PC-3 (cell line): ENCODE measurements at regions not wholly inside any gene's neighbourhood (a gene's known extent, or its start where the extent isn't known, plus 50 kb on each side); places are given as distances from the start of the nearest gene placed in this dataset.

ENCODE experiments used
- ATAC-seq: fragments of 200-7000 bp; cut with Tn5 transposase; 2 replicates; pipeline ENCODE4 v1.9.1; 2020; ENCODE audit warnings: mild to moderate bottlenecking, moderate library complexity
- BruUV-seq: library from RNA; stranded (reverse); fragments of 400-500 nt; replicated peaks from 2 replicates; lab custom pipeline; 2021; lab: Mats Ljungman, UMichigan
- CTCF ChIA-PET: fragments of 300-600 bp; sonication (Branson Sonifier 250); formaldehyde crosslinking; loops from one replicate; lab custom pipeline; 2022; ENCODE audit warnings: antibody characterized with exemption; lab: Charles Lee
- POLR2A ChIA-PET: fragments of 300-600 bp; sonication (Branson Sonifier 250); formaldehyde crosslinking; loops from one replicate; lab custom pipeline; 2022; ENCODE audit warnings: antibody characterized with exemption; ENCODE audit not compliant: unreplicated experiment; lab: Charles Lee
- DNase-seq: peaks from one replicate; pipeline ENCODE4 v3.0.0-alpha.2; 2015
- H2AFZ ChIP-seq: fragments of 300-600 bp; sonication (generic); 2 replicates; pipeline ENCODE4 v1.6.0; 2016; ENCODE audit warnings: antibody characterized with exemption, low read length
- H3F3A ChIP-seq: fragments of 300-600 bp; sonication (generic); one replicate; pipeline ENCODE4 v1.6.0; 2017; ENCODE audit warnings: antibody characterized with exemption, low read length, control low read depth, mild to moderate bottlenecking; ENCODE audit not compliant: unreplicated experiment
- H3K27ac ChIP-seq: fragments of 300-600 bp; sonication (generic); 2 replicates; pipeline ENCODE4 v1.5.1; 2016; ENCODE audit warnings: mild to moderate bottlenecking, low read length
- H3K27me3 ChIP-seq: fragments of 300-600 bp; sonication (generic); 2 replicates; pipeline ENCODE4 v1.6.1; 2016; ENCODE audit warnings: low read length, mixed read lengths
- H3K36me3 ChIP-seq: fragments of 300-600 bp; sonication (generic); 2 replicates; pipeline ENCODE4 v1.6.1; 2016; ENCODE audit warnings: low read depth, mixed run types, low read length, mixed read lengths
- H3K4me1 ChIP-seq: fragments of 300-600 bp; sonication (generic); 2 replicates; pipeline ENCODE4 v1.5.1; 2016; ENCODE audit warnings: low read length; ENCODE audit not compliant: insufficient read depth
- H3K4me2 ChIP-seq: fragments of 300-600 bp; sonication (generic); 2 replicates; pipeline ENCODE4 v1.6.0; 2016; ENCODE audit warnings: low read length
- H3K4me3 ChIP-seq: fragments of 300-600 bp; sonication (generic); 2 replicates; pipeline ENCODE4 v1.5.1; 2016; ENCODE audit warnings: mild to moderate bottlenecking, low read length, mixed read lengths
- H3K79me2 ChIP-seq: fragments of 300-600 bp; sonication (generic); 2 replicates; pipeline ENCODE4 v1.6.1; 2017; ENCODE audit warnings: low read length, mixed read lengths
- H3K9ac ChIP-seq: fragments of 300-600 bp; sonication (generic); 2 replicates; pipeline ENCODE4 v1.6.0; 2016; ENCODE audit warnings: mild to moderate bottlenecking, low read length
- H3K9me2 ChIP-seq: fragments of 300-600 bp; sonication (generic); replicated peaks from 2 replicates; pipeline ENCODE4 v1.6.1; 2016; ENCODE audit warnings: mixed run types, low read length, mixed read lengths
- H3K9me3 ChIP-seq: fragments of 300-600 bp; sonication (generic); 2 replicates; pipeline ENCODE4 v1.6.1; 2016; ENCODE audit warnings: low read length, mixed read lengths
- H4K20me1 ChIP-seq: fragments of 300-600 bp; sonication (generic); 2 replicates; pipeline ENCODE4 v1.6.1; 2016; ENCODE audit warnings: low read length, mixed read lengths
- CTCF ChIP-seq: fragments of 300-600 bp; sonication (generic); conservative IDR thresholded peaks from 2 replicates; pipeline ENCODE4 v1.5.1; 2017; ENCODE audit warnings: antibody characterized with exemption, low read depth, mild to moderate bottlenecking, low read length
- EZH2 ChIP-seq: fragments of 300-600 bp; sonication (generic); IDR thresholded peaks from one replicate; pipeline ENCODE4 v1.6.1; 2017; ENCODE audit warnings: antibody characterized with exemption, mild to moderate bottlenecking, low read length; ENCODE audit not compliant: unreplicated experiment
- EZH2phosphoT487 ChIP-seq: fragments of 300-600 bp; sonication (generic); IDR thresholded peaks from 2 replicates; pipeline ENCODE4 v1.6.1; 2018; ENCODE audit warnings: mild to moderate bottlenecking, antibody characterized with exemption, low read length, borderline replicate concordance
- intact Hi-C: fragments of 100-400 bp; cut with micrococcal nuclease; formaldehyde crosslinking; loops from 2 replicates; pipeline ENCODE4 v1.9.0; 2023

GRCh38 chr5:168110870-168111832 is 180.3 kb upstream of the WWC1 start:
- Histone ChIP-seq H3K4me2 (no peak overlapping the region), H3K27me3 (peaks cover 39% of the 10 kb centered on the region), H3K4me3 (no peak overlapping the region), H3K9me3 (no peaks in the 10 kb centered on the region), H3K9ac (no peak overlapping the region), H2AFZ (no peak overlapping the region), H3K36me3 (no peaks in the 10 kb centered on the region), H3K9me2 (no peaks in the 10 kb centered on the region), H3K79me2 (no peaks in the 10 kb centered on the region), H4K20me1 (no peaks in the 10 kb centered on the region), H3K27ac (no peak overlapping the region), H3K4me1 (no peaks in the 10 kb centered on the region), H3F3A (no peaks in the 10 kb centered on the region)
- TF ChIP-seq EZH2phosphoT487, result no peak
- no peak for TF ChIP-seq EZH2
- TF ChIP-seq CTCF, result no peak
- POLR2A ChIA-PET, result no interaction called here
- CTCF ChIA-PET, result no interaction called here
- intact Hi-C loops, result no loop called here
- ATAC-seq (no peak), DNase-seq (no peak)
- BruUV-seq, result no TSS peak

GRCh38 chr5:168114444-168115017 is 176.9 kb upstream of the WWC1 start:
- Histone ChIP-seq H4K20me1 (no peaks in the 10 kb centered on the region), H3K4me1 (no peaks in the 10 kb centered on the region), H3K36me3 (no peaks in the 10 kb centered on the region), H3K27me3 (peaks cover 37% of the 10 kb centered on the region), H3K9me3 (no peaks in the 10 kb centered on the region), H3K4me2 (no peak overlapping the region), H3K79me2 (no peaks in the 10 kb centered on the region), H2AFZ (no peak overlapping the region), H3K27ac (no peak overlapping the region), H3F3A (no peaks in the 10 kb centered on the region), H3K9ac (no peak overlapping the region), H3K9me2 (no peaks in the 10 kb centered on the region), H3K4me3 (no peak overlapping the region)
- ChIA-PET POLR2A (no interaction called here), CTCF (interaction anchor here (0.6 kb wide), 1 partner anchor 656 kb away, joined by 3 read pairs; no protein-coding TSS in a partner anchor)
- peak; percentile 86 for ATAC-seq
- TF ChIP-seq CTCF, result peak; percentile 76
- TF ChIP-seq EZH2phosphoT487, result no peak
- intact Hi-C loops, result loop anchor here (1.0 kb wide), 1 partner anchor 105 kb away; no protein-coding TSS in a partner anchor
- BruUV-seq, result no TSS peak
- peak; percentile 68 for DNase-seq

- H3K9me2 ChIP-seq, result no peaks in the 10 kb centered on the region
- no peak overlapping the region for H2AFZ ChIP-seq
- peaks cover 25% of the 10 kb centered on the region for H3K27me3 ChIP-seq
- ChIA-PET POLR2A (no interaction called here), CTCF (no interaction called here)
- intact Hi-C loops, result no loop called here
- H3K79me2 ChIP-seq, result no peaks in the 10 kb centered on the region
- H3K4me3 ChIP-seq, result no peak overlapping the region
- H3K36me3 ChIP-seq, result no peaks in the 10 kb centered on the region
- no peaks in the 10 kb centered on the region for H3K4me1 ChIP-seq
- H4K20me1 ChIP-seq, result no peaks in the 10 kb centered on the region
- H3K4me2 ChIP-seq, result 0 out of 2 replicates have a peak overlapping the region, but pooled peaks have one; percentile 1
- TF ChIP-seq EZH2phosphoT487, result no peak
- TF ChIP-seq EZH2, result no peak
- no peak for TF ChIP-seq CTCF
- no TSS peak for BruUV-seq
- H3F3A ChIP-seq, result no peaks in the 10 kb centered on the region
- ATAC-seq (no peak), DNase-seq (no peak)
- no peak overlapping the region for H3K9ac ChIP-seq
- no peaks in the 10 kb centered on the region for H3K9me3 ChIP-seq
- no peak overlapping the region for H3K27ac ChIP-seq
Observed at GRCh38 chr5:168117469-168117868, 174.0 kb upstream of the WWC1 start.
